ENCODE measurements at regions not wholly inside any gene's neighbourhood (a gene's known extent, or its start where the extent isn't known, plus 50 kb on each side); places are given as distances from the start of the nearest gene placed in this dataset.

DNA sequence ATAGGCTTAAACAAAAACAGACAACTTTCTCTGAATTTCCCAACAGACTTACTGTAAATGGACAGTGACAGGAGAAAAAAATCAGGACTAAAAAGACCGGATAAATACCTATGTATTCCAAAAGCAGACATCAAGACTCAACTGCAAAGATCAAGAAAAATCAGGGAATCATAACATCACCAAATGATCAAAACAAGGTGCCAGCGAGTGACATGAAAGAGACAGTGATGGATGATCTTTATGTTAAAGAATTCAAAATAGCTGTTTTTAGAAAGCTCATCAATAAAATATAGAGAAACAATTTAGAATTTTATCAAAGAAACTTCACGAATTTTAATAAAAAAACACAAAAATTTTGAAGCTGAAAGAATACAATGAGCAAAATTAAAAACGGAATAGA is 952.5 kb upstream of the ATXN7L3B start:
- Histone ChIP-seq H3K4me2 (ENCODE audit: control insufficient read depth, extremely low read depth, insufficient read depth, low read depth, low read length) (no peak overlapping the region), H4K20me1 (ENCODE audit: control insufficient read depth, extremely low read depth, insufficient read depth, low read length) (no peaks in the 10 kb centered on the region), H3K79me2 (ENCODE audit: control insufficient read depth, insufficient read depth, low read length) (no peaks in the 10 kb centered on the region), H2AFZ (ENCODE audit: control insufficient read depth, low read length) (no peak overlapping the region), H3K9me3 (ENCODE audit: control insufficient read depth, low read depth, low read length) (peaks cover 1% of the 10 kb centered on the region), H3K4me3 (ENCODE audit: control insufficient read depth in 2 of 3, extremely low read depth in 1 of 3, insufficient read depth in 2 of 3, low read depth in 1 of 3, low read length in 3 of 3) (no peak overlapping the region), H3K27me3 (ENCODE audit: control insufficient read depth, extremely low read depth, insufficient read depth, low read length) (no peaks in the 10 kb centered on the region), H3K36me3 (ENCODE audit: control insufficient read depth in 2 of 2, extremely low read depth in 1 of 2, insufficient read depth in 2 of 2, low read length in 2 of 2) (no peaks in the 10 kb centered on the region), H3K9me1 (ENCODE audit: control insufficient read depth, extremely low read depth, insufficient read depth, low read length) (no peaks in the 10 kb centered on the region), H3K9ac (ENCODE audit: control insufficient read depth, extremely low read depth, insufficient read depth, low read length) (no peak overlapping the region), H3K27ac (ENCODE audit: control insufficient read depth, insufficient read depth, low read length) (no peak overlapping the region), H3K4me1 (ENCODE audit: control insufficient read depth, extremely low read depth, insufficient read depth, low read length) (no peaks in the 10 kb centered on the region)
- dilution Hi-C loops (cut with MboI; ENCODE audit: extremely low pct_ligation_motif_present, low sequenced_read_pairs), result no loop called here
- FAIRE-seq (no peak), DNase-seq (ENCODE audit: low read depth, low spot score) (no peak)
- no peak for TF ChIP-seq EZH2 (IDR thresholded peaks at IDR 0.05; ENCODE audit: low read length)
- TF ChIP-seq, protein P1, sequence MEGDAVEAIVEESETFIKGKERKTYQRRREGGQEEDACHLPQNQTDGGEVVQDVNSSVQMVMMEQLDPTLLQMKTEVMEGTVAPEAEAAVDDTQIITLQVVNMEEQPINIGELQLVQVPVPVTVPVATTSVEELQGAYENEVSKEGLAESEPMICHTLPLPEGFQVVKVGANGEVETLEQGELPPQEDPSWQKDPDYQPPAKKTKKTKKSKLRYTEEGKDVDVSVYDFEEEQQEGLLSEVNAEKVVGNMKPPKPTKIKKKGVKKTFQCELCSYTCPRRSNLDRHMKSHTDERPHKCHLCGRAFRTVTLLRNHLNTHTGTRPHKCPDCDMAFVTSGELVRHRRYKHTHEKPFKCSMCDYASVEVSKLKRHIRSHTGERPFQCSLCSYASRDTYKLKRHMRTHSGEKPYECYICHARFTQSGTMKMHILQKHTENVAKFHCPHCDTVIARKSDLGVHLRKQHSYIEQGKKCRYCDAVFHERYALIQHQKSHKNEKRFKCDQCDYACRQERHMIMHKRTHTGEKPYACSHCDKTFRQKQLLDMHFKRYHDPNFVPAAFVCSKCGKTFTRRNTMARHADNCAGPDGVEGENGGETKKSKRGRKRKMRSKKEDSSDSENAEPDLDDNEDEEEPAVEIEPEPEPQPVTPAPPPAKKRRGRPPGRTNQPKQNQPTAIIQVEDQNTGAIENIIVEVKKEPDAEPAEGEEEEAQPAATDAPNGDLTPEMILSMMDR (optimal IDR thresholded peaks at IDR 0.05 in 1 of 3, IDR thresholded peaks at IDR 0.05 in 1 of 3, conservative IDR thresholded peaks at IDR 0.05 in 1 of 3; ENCODE audit: extremely low read depth in 1 of 3, insufficient read depth in 2 of 3, low read length in 3 of 3), result no peak

DNA sequence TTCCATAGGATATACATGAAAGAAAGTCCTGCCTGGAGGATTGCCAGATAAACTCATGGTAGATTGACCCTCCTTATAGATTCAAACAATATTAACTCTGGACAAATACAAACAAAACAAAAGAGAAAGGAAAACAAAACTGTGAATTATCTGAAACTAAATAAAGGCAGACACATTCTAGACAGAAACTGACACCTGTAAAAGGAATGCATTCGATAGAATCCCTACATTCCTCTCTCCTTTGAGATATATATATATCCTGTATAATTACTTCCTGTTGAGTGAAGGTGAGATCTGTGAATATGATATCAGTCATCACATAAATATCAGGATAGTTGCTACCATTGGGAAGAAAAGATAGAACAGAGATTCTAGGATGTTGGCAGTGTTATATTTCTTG is 948.4 kb upstream of the ATXN7L3B start:
- Histone ChIP-seq H2AFZ (ENCODE audit: control insufficient read depth, low read length) (no peak overlapping the region), H3K9me3 (ENCODE audit: control insufficient read depth, low read depth, low read length) (peaks cover 1% of the 10 kb centered on the region), H3K27me3 (ENCODE audit: control insufficient read depth, extremely low read depth, insufficient read depth, low read length) (no peaks in the 10 kb centered on the region), H3K27ac (ENCODE audit: control insufficient read depth, insufficient read depth, low read length) (no peak overlapping the region), H3K4me2 (ENCODE audit: control insufficient read depth, extremely low read depth, insufficient read depth, low read depth, low read length) (no peak overlapping the region), H3K9me1 (ENCODE audit: control insufficient read depth, extremely low read depth, insufficient read depth, low read length) (no peaks in the 10 kb centered on the region), H3K4me1 (ENCODE audit: control insufficient read depth, extremely low read depth, insufficient read depth, low read length) (no peaks in the 10 kb centered on the region), H3K79me2 (ENCODE audit: control insufficient read depth, insufficient read depth, low read length) (no peaks in the 10 kb centered on the region), H3K9ac (ENCODE audit: control insufficient read depth, extremely low read depth, insufficient read depth, low read length) (no peak overlapping the region), H4K20me1 (ENCODE audit: control insufficient read depth, extremely low read depth, insufficient read depth, low read length) (no peaks in the 10 kb centered on the region), H3K36me3 (ENCODE audit: control insufficient read depth in 2 of 2, extremely low read depth in 1 of 2, insufficient read depth in 2 of 2, low read length in 2 of 2) (no peaks in the 10 kb centered on the region), H3K4me3 (ENCODE audit: control insufficient read depth in 2 of 3, extremely low read depth in 1 of 3, insufficient read depth in 2 of 3, low read depth in 1 of 3, low read length in 3 of 3) (no peak overlapping the region)
- no peak for FAIRE-seq
- TF ChIP-seq, protein P1 (optimal IDR thresholded peaks at IDR 0.05 in 1 of 3, IDR thresholded peaks at IDR 0.05 in 1 of 3, conservative IDR thresholded peaks at IDR 0.05 in 1 of 3; ENCODE audit: extremely low read depth in 1 of 3, insufficient read depth in 2 of 3, low read length in 3 of 3), result no peak
- no peak for TF ChIP-seq EZH2 (IDR thresholded peaks at IDR 0.05; ENCODE audit: low read length)
- dilution Hi-C loops (cut with MboI; ENCODE audit: extremely low pct_ligation_motif_present, low sequenced_read_pairs), result no loop called here
- DNase-seq (ENCODE audit: low read depth, low spot score), result no peak

All from keratinocyte (primary cell).